ENCODE measurements at regions not wholly inside any gene's neighbourhood (a gene's known extent, or its start where the extent isn't known, plus 50 kb on each side); places are given as distances from the start of the nearest gene placed in this dataset.

DNA sequence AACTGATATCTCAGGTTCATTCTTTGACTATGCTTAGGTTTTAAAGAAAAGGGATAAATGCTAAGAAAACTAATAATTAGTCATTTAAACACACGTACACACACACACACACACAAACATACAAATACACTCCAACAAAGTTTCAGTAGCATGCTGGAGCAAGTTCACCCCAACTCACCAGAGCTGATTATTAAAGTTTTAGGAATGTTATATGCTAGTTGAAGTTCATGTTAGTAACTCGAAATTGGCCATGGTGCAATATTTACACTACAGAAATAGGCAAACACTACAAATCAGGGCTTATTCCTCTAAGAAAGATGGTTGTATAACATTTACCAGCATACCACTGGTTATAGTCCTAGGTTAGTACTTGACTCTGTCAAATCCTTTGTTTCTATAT is 384.0 kb upstream of the DIPK2B start:
- H3K4me3 ChIP-seq (replicated peaks; ENCODE audit: insufficient read depth, low read length): no peak overlapping the region
- TF ChIP-seq, protein P1, sequence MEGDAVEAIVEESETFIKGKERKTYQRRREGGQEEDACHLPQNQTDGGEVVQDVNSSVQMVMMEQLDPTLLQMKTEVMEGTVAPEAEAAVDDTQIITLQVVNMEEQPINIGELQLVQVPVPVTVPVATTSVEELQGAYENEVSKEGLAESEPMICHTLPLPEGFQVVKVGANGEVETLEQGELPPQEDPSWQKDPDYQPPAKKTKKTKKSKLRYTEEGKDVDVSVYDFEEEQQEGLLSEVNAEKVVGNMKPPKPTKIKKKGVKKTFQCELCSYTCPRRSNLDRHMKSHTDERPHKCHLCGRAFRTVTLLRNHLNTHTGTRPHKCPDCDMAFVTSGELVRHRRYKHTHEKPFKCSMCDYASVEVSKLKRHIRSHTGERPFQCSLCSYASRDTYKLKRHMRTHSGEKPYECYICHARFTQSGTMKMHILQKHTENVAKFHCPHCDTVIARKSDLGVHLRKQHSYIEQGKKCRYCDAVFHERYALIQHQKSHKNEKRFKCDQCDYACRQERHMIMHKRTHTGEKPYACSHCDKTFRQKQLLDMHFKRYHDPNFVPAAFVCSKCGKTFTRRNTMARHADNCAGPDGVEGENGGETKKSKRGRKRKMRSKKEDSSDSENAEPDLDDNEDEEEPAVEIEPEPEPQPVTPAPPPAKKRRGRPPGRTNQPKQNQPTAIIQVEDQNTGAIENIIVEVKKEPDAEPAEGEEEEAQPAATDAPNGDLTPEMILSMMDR (IDR thresholded peaks at IDR 0.05; ENCODE audit: insufficient read depth, low read length): no peak
- TF ChIP-seq POLR2AphosphoS5 (IDR thresholded peaks at IDR 0.05; ENCODE audit: low read depth) (no peak), SPI1 (IDR thresholded peaks at IDR 0.05; ENCODE audit: borderline replicate concordance, low read depth) (no peak), GABPA (IDR thresholded peaks at IDR 0.05; ENCODE audit: low read depth) (no peak)
- TF ChIP-seq, protein P2, sequence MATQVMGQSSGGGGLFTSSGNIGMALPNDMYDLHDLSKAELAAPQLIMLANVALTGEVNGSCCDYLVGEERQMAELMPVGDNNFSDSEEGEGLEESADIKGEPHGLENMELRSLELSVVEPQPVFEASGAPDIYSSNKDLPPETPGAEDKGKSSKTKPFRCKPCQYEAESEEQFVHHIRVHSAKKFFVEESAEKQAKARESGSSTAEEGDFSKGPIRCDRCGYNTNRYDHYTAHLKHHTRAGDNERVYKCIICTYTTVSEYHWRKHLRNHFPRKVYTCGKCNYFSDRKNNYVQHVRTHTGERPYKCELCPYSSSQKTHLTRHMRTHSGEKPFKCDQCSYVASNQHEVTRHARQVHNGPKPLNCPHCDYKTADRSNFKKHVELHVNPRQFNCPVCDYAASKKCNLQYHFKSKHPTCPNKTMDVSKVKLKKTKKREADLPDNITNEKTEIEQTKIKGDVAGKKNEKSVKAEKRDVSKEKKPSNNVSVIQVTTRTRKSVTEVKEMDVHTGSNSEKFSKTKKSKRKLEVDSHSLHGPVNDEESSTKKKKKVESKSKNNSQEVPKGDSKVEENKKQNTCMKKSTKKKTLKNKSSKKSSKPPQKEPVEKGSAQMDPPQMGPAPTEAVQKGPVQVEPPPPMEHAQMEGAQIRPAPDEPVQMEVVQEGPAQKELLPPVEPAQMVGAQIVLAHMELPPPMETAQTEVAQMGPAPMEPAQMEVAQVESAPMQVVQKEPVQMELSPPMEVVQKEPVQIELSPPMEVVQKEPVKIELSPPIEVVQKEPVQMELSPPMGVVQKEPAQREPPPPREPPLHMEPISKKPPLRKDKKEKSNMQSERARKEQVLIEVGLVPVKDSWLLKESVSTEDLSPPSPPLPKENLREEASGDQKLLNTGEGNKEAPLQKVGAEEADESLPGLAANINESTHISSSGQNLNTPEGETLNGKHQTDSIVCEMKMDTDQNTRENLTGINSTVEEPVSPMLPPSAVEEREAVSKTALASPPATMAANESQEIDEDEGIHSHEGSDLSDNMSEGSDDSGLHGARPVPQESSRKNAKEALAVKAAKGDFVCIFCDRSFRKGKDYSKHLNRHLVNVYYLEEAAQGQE (IDR thresholded peaks at IDR 0.05; ENCODE audit: insufficient replicate concordance, low read depth): no peak
- no peak overlapping the region for H3K27ac ChIP-seq (replicated peaks)
- DNase-seq (ENCODE audit: low read depth in 1 of 2, low spot score in 1 of 2): no peak
- no peaks in the 10 kb centered on the region for H3K27me3 ChIP-seq (ENCODE audit: insufficient read depth, poor library complexity, severe bottlenecking)

DNA sequence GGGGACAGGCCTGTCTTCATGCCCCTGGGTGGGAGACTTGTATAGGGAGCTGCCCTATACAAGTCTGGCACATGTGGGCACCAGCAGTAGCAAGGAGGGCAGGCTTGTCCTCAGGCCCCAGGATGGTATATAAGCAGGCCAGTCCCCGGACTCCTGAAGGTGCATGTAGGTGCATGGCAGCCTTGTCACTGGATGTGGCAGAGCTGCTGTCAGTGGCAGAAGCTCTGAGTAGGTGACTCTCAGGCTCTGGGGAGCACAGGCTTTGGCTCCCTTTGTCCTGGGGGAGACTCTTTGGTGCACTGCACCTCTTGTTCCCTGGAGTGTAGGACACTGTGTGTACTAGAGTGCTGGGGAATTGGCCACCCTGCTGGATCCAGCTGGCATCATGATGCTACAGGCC is 376.7 kb upstream of the DIPK2B start:
- H3K27ac ChIP-seq (replicated peaks): no peak overlapping the region
- no peak for DNase-seq (ENCODE audit: low read depth in 1 of 2, low spot score in 1 of 2)
- no peaks in the 10 kb centered on the region for H3K27me3 ChIP-seq (ENCODE audit: insufficient read depth, poor library complexity, severe bottlenecking)
- H3K4me3 ChIP-seq (replicated peaks; ENCODE audit: insufficient read depth, low read length): no peak overlapping the region
- no peak for TF ChIP-seq SPI1 (IDR thresholded peaks at IDR 0.05; ENCODE audit: borderline replicate concordance, low read depth)
- TF ChIP-seq, protein P1 (IDR thresholded peaks at IDR 0.05; ENCODE audit: insufficient read depth, low read length): no peak
- no peak for TF ChIP-seq GABPA (IDR thresholded peaks at IDR 0.05; ENCODE audit: low read depth)
- no peak for TF ChIP-seq POLR2AphosphoS5 (IDR thresholded peaks at IDR 0.05; ENCODE audit: low read depth)
- TF ChIP-seq, protein P2 (IDR thresholded peaks at IDR 0.05; ENCODE audit: insufficient replicate concordance, low read depth): no peak

DNA sequence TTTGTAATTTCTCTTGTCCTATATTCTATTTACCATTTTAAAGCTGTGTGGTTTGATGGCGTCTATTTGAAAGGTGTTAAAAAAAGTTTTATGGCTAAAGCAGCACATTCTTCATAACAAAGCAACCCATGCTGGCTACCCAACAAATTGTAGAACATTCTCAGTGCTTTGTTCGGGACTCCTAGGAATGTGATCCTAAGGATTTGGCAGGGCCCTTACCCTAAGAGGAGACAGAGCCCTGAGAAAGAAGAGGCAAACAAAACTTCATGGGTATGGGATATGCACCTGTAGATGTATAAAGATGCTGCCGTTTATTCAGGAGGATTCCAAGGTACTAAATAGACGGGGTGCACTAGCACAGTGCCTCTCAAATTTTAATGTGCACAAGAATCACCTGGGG is 370.8 kb upstream of the DIPK2B start:
- no peak for TF ChIP-seq POLR2AphosphoS5 (IDR thresholded peaks at IDR 0.05; ENCODE audit: low read depth)
- TF ChIP-seq GABPA (IDR thresholded peaks at IDR 0.05; ENCODE audit: low read depth): no peak
- TF ChIP-seq, protein P2 (IDR thresholded peaks at IDR 0.05; ENCODE audit: insufficient replicate concordance, low read depth): no peak
- TF ChIP-seq SPI1 (IDR thresholded peaks at IDR 0.05; ENCODE audit: borderline replicate concordance, low read depth): no peak
- TF ChIP-seq, protein P1 (IDR thresholded peaks at IDR 0.05; ENCODE audit: insufficient read depth, low read length): no peak
- Histone ChIP-seq H3K4me3 (replicated peaks; ENCODE audit: insufficient read depth, low read length) (no peak overlapping the region), H3K27me3 (ENCODE audit: insufficient read depth, poor library complexity, severe bottlenecking) (no peaks in the 10 kb centered on the region), H3K27ac (replicated peaks) (no peak overlapping the region)
- no peak for DNase-seq (ENCODE audit: low read depth in 1 of 2, low spot score in 1 of 2)
